GM23338 (cell line): ENCODE measurements at regions not wholly inside any gene's neighbourhood (a gene's known extent, or its start where the extent isn't known, plus 50 kb on each side); places are given as distances from the start of the nearest gene placed in this dataset.

Source experiments
- CREB1 ChIP-seq: fragments of 250-450 bp; sonication (Bioruptor Pico); IDR thresholded peaks from 2 replicates; pipeline ENCODE4 v1.5.0; 2020; ENCODE audit warnings: low read depth, mild to moderate bottlenecking, moderate library complexity
- EZH2 ChIP-seq: fragments of 200-600 bp; sonication (generic); IDR thresholded peaks from one replicate; pipeline ENCODE4 v1.8.0; 2017; ENCODE audit warnings: antibody characterized with exemption, mild to moderate bottlenecking, low read depth; ENCODE audit not compliant: unreplicated experiment
- EZH2phosphoT487 ChIP-seq: fragments of 200-600 bp; sonication (generic); IDR thresholded peaks from one replicate; pipeline ENCODE4 v1.8.1; 2018; ENCODE audit warnings: antibody characterized with exemption; ENCODE audit not compliant: unreplicated experiment
- JUNB ChIP-seq: IDR thresholded peaks from one replicate; pipeline ENCODE4 v1.6.1; 2016; ENCODE audit warnings: antibody characterized with exemption; ENCODE audit not compliant: unreplicated experiment
- NANOG ChIP-seq: IDR thresholded peaks from 2 replicates; pipeline ENCODE4 v1.6.1; 2016; ENCODE audit warnings: antibody characterized with exemption, borderline replicate concordance
- POLR2AphosphoS5 ChIP-seq: IDR thresholded peaks from 2 replicates; pipeline ENCODE4 v1.6.1; 2016; ENCODE audit warnings: antibody characterized with exemption, low read depth
- STAT1 ChIP-seq: IDR thresholded peaks from one replicate; pipeline ENCODE4 v1.6.1; 2016; ENCODE audit warnings: antibody characterized with exemption; ENCODE audit not compliant: unreplicated experiment
- ZNF331 ChIP-seq: fragments of 250-450 bp; sonication (Bioruptor Pico); IDR thresholded peaks from 2 replicates; pipeline ENCODE4 v1.5.0; 2020; ENCODE audit warnings: low read depth, mild to moderate bottlenecking, moderate library complexity
- TF ChIP-seq, protein P1 (sequence below), 2 experiments: fragments of 200-600 bp in 1 of 2; sonication (generic) in 1 of 2; conservative IDR thresholded peaks; 2 replicates each; pipeline versions ENCODE4 v1.5.1 to v1.6.1; 2016 to 2017; ENCODE audit warnings: antibody characterized with exemption in 2 of 2, low read depth in 2 of 2, mild to moderate bottlenecking in 2 of 2, moderate library complexity in 1 of 2
- TF ChIP-seq, protein P2 (sequence below): IDR thresholded peaks from one replicate; pipeline ENCODE4 v1.6.1; 2018; ENCODE audit warnings: antibody characterized with exemption; ENCODE audit not compliant: unreplicated experiment
- TF ChIP-seq, protein P3 (sequence below): IDR thresholded peaks from 2 replicates; pipeline ENCODE4 v1.6.1; 2016; ENCODE audit warnings: antibody characterized with exemption
- TF ChIP-seq, protein P4 (sequence below): fragments of 250-450 bp; sonication (Bioruptor Pico); IDR thresholded peaks from 2 replicates; pipeline ENCODE4 v1.5.0; 2020; ENCODE audit warnings: mild to moderate bottlenecking, moderate library complexity

DNA sequence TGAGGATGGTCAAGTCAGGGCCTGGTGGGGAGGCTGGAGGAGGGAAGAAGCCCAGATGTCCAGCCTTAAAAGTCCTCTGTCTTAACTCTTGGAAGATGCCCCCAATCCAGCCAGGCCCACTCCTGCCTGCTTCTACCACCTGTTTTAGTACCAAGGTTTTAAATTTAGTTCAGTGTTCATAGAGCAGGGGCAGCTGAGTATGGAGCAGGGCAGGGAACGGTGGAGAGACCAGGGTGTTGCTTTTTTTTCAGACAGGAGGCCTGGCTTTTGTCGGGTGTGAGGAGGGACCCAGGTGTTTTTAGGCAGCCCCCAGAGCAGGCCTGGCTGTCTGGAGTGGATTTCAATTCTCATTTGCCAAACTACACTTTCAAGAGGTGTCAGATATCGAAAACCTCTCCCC is 278.8 kb downstream of the CDC5L start:
- TF ChIP-seq, protein P1, sequence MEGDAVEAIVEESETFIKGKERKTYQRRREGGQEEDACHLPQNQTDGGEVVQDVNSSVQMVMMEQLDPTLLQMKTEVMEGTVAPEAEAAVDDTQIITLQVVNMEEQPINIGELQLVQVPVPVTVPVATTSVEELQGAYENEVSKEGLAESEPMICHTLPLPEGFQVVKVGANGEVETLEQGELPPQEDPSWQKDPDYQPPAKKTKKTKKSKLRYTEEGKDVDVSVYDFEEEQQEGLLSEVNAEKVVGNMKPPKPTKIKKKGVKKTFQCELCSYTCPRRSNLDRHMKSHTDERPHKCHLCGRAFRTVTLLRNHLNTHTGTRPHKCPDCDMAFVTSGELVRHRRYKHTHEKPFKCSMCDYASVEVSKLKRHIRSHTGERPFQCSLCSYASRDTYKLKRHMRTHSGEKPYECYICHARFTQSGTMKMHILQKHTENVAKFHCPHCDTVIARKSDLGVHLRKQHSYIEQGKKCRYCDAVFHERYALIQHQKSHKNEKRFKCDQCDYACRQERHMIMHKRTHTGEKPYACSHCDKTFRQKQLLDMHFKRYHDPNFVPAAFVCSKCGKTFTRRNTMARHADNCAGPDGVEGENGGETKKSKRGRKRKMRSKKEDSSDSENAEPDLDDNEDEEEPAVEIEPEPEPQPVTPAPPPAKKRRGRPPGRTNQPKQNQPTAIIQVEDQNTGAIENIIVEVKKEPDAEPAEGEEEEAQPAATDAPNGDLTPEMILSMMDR (conservative IDR thresholded peaks at IDR 0.05; ENCODE audit: low read depth in 2 of 2) = no peak
- TF ChIP-seq EZH2phosphoT487 (no peak), EZH2 (no peak), POLR2AphosphoS5 (no peak), NANOG (no peak), JUNB (no peak), STAT1 (no peak), CREB1 (CRISPR knock-in tag) (no peak), ZNF331 (CRISPR knock-in tag) (no peak)
- TF ChIP-seq, protein P2, sequence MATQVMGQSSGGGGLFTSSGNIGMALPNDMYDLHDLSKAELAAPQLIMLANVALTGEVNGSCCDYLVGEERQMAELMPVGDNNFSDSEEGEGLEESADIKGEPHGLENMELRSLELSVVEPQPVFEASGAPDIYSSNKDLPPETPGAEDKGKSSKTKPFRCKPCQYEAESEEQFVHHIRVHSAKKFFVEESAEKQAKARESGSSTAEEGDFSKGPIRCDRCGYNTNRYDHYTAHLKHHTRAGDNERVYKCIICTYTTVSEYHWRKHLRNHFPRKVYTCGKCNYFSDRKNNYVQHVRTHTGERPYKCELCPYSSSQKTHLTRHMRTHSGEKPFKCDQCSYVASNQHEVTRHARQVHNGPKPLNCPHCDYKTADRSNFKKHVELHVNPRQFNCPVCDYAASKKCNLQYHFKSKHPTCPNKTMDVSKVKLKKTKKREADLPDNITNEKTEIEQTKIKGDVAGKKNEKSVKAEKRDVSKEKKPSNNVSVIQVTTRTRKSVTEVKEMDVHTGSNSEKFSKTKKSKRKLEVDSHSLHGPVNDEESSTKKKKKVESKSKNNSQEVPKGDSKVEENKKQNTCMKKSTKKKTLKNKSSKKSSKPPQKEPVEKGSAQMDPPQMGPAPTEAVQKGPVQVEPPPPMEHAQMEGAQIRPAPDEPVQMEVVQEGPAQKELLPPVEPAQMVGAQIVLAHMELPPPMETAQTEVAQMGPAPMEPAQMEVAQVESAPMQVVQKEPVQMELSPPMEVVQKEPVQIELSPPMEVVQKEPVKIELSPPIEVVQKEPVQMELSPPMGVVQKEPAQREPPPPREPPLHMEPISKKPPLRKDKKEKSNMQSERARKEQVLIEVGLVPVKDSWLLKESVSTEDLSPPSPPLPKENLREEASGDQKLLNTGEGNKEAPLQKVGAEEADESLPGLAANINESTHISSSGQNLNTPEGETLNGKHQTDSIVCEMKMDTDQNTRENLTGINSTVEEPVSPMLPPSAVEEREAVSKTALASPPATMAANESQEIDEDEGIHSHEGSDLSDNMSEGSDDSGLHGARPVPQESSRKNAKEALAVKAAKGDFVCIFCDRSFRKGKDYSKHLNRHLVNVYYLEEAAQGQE = no peak
- TF ChIP-seq, protein P3, sequence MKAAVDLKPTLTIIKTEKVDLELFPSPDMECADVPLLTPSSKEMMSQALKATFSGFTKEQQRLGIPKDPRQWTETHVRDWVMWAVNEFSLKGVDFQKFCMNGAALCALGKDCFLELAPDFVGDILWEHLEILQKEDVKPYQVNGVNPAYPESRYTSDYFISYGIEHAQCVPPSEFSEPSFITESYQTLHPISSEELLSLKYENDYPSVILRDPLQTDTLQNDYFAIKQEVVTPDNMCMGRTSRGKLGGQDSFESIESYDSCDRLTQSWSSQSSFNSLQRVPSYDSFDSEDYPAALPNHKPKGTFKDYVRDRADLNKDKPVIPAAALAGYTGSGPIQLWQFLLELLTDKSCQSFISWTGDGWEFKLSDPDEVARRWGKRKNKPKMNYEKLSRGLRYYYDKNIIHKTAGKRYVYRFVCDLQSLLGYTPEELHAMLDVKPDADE = no peak
- TF ChIP-seq, protein P4, sequence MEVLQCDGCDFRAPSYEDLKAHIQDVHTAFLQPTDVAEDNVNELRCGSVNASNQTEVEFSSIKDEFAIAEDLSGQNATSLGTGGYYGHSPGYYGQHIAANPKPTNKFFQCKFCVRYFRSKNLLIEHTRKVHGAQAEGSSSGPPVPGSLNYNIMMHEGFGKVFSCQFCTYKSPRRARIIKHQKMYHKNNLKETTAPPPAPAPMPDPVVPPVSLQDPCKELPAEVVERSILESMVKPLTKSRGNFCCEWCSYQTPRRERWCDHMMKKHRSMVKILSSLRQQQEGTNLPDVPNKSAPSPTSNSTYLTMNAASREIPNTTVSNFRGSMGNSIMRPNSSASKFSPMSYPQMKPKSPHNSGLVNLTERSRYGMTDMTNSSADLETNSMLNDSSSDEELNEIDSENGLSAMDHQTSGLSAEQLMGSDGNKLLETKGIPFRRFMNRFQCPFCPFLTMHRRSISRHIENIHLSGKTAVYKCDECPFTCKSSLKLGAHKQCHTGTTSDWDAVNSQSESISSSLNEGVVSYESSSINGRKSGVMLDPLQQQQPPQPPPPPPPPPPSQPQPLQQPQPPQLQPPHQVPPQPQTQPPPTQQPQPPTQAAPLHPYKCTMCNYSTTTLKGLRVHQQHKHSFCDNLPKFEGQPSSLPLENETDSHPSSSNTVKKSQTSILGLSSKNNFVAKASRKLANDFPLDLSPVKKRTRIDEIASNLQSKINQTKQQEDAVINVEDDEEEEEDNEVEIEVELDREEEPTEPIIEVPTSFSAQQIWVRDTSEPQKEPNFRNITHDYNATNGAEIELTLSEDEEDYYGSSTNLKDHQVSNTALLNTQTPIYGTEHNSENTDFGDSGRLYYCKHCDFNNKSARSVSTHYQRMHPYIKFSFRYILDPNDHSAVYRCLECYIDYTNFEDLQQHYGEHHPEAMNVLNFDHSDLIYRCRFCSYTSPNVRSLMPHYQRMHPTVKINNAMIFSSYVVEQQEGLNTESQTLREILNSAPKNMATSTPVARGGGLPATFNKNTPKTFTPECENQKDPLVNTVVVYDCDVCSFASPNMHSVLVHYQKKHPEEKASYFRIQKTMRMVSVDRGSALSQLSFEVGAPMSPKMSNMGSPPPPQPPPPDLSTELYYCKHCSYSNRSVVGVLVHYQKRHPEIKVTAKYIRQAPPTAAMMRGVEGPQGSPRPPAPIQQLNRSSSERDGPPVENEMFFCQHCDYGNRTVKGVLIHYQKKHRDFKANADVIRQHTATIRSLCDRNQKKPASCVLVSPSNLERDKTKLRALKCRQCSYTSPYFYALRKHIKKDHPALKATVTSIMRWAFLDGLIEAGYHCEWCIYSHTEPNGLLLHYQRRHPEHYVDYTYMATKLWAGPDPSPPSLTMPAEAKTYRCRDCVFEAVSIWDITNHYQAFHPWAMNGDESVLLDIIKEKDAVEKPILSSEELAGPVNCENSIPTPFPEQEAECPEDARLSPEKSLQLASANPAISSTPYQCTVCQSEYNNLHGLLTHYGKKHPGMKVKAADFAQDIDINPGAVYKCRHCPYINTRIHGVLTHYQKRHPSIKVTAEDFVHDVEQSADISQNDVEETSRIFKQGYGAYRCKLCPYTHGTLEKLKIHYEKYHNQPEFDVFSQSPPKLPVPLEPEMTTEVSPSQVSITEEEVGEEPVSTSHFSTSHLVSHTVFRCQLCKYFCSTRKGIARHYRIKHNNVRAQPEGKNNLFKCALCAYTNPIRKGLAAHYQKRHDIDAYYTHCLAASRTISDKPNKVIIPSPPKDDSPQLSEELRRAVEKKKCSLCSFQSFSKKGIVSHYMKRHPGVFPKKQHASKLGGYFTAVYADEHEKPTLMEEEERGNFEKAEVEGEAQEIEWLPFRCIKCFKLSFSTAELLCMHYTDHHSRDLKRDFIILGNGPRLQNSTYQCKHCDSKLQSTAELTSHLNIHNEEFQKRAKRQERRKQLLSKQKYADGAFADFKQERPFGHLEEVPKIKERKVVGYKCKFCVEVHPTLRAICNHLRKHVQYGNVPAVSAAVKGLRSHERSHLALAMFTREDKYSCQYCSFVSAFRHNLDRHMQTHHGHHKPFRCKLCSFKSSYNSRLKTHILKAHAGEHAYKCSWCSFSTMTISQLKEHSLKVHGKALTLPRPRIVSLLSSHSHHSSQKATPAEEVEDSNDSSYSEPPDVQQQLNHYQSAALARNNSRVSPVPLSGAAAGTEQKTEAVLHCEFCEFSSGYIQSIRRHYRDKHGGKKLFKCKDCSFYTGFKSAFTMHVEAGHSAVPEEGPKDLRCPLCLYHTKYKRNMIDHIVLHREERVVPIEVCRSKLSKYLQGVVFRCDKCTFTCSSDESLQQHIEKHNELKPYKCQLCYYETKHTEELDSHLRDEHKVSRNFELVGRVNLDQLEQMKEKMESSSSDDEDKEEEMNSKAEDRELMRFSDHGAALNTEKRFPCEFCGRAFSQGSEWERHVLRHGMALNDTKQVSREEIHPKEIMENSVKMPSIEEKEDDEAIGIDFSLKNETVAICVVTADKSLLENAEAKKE (CRISPR knock-in tag) = no peak
